Endothelial cell of umbilical vein (primary cell): ENCODE measurements at regions not wholly inside any gene's neighbourhood (a gene's known extent, or its start where the extent isn't known, plus 50 kb on each side); places are given as distances from the start of the nearest gene placed in this dataset.

Experiments
- BruUV-seq: library from RNA; stranded (reverse); fragments of 400-500 nt; replicated peaks from 2 replicates; lab custom pipeline; 2021; lab: Mats Ljungman, UMichigan
- CTCF ChIA-PET: fragments of 300-600, 350-600 bp; sonication (Branson Sonifier 250); formaldehyde crosslinking; loops from one replicate; lab custom pipeline; 2021; ENCODE audit warnings: antibody characterized with exemption, inconsistent platforms; lab: Charles Lee
- POLR2A ChIA-PET: fragments of 300-600, 350-600 bp; sonication (Branson Sonifier 250); formaldehyde crosslinking; loops from one replicate; lab custom pipeline; 2021; ENCODE audit warnings: antibody characterized with exemption, inconsistent platforms; lab: Charles Lee
- DNase-seq: peaks from one replicate; pipeline ENCODE4 v3.0.0-alpha.2; 2011; ENCODE audit warnings: low read depth, low spot score
- FAIRE-seq: peaks from 2 replicates; lab custom pipeline; 2011; peaks lifted over from hg19 to GRCh38; lab: Jason Lieb, UNC
- H2AFZ ChIP-seq: 2 replicates; pipeline ENCODE4 v1.6.0; 2012; ENCODE audit warnings: low read depth, low read length, control low read depth, inconsistent platforms
- H3K27ac ChIP-seq: 2 replicates; pipeline ENCODE4 v1.5.1; 2011; ENCODE audit warnings: low read depth, mild to moderate bottlenecking, control low read depth, low read length, moderate library complexity; ENCODE audit not compliant: insufficient read depth
- H3K27me3 ChIP-seq, 2 experiments: 2 replicates each; pipeline versions ENCODE4 v1.6.0 to v1.6.1; 2011; ENCODE audit warnings: low read length in 2 of 2, mixed read lengths in 1 of 2; ENCODE audit not compliant: control insufficient read depth in 2 of 2, insufficient read depth in 2 of 2
- H3K36me3 ChIP-seq, 2 experiments: 2 replicates in 1 of 2; 3 replicates in 1 of 2; pipeline ENCODE4 v1.5.1; 2011; ENCODE audit warnings: low read length in 2 of 2, mild to moderate bottlenecking in 1 of 2, moderate library complexity in 1 of 2; ENCODE audit not compliant: control insufficient read depth in 2 of 2, insufficient read depth in 2 of 2; ENCODE audit errors: extremely low read depth in 1 of 2
- H3K4me1 ChIP-seq: 3 replicates; pipeline ENCODE4 v1.5.1; 2011; ENCODE audit warnings: mild to moderate bottlenecking, low read length; ENCODE audit not compliant: control insufficient read depth, insufficient read depth; ENCODE audit errors: extremely low read depth
- H3K4me2 ChIP-seq: 2 replicates; pipeline ENCODE4 v1.6.1; 2011; ENCODE audit warnings: low read length, control low read depth, mixed read lengths; ENCODE audit not compliant: insufficient read depth
- H3K4me3 ChIP-seq, 3 experiments: fragments of 200-600 bp in 1 of 3; sonication (generic), shearing (Covaris generic) in 1 of 3; replicated peaks in 1 of 3; 2 replicates each; pipeline ENCODE4 v1.5.1; 2011 to 2016; ENCODE audit warnings: control low read depth in 3 of 3, low read length in 3 of 3, mild to moderate bottlenecking in 2 of 3, inconsistent platforms in 1 of 3, low read depth in 1 of 3, moderate library complexity in 1 of 3; ENCODE audit not compliant: insufficient read depth in 1 of 3
- H3K79me2 ChIP-seq: 2 replicates; pipeline ENCODE4 v1.6.0; 2012; ENCODE audit warnings: low read length, inconsistent platforms; ENCODE audit not compliant: control insufficient read depth, insufficient read depth
- H3K9ac ChIP-seq: replicated peaks from 2 replicates; pipeline ENCODE3; 2011; ENCODE audit warnings: low read length, control low read depth; ENCODE audit not compliant: insufficient read depth; ENCODE audit errors: extremely low read depth
- H3K9me1 ChIP-seq: replicated peaks from 3 replicates; pipeline ENCODE4 v1.6.0; 2011; ENCODE audit warnings: mild to moderate bottlenecking, low read length; ENCODE audit not compliant: control insufficient read depth, insufficient read depth; ENCODE audit errors: extremely low read depth
- H3K9me3 ChIP-seq: replicated peaks from 2 replicates; pipeline ENCODE4 v1.5.1; 2012; ENCODE audit warnings: low read length, inconsistent platforms; ENCODE audit not compliant: control insufficient read depth, insufficient read depth
- H4K20me1 ChIP-seq: replicated peaks from 2 replicates; pipeline ENCODE3; 2011; ENCODE audit warnings: mild to moderate bottlenecking, low read length; ENCODE audit not compliant: control insufficient read depth, insufficient read depth; ENCODE audit errors: extremely low read depth
- CTCF ChIP-seq, 2 donors: IDR thresholded peaks; 1 replicate in 1 of 2; 2 replicates in 1 of 2; pipeline ENCODE4 v1.5.1; 2011; ENCODE audit warnings: low read length in 2 of 2, mild to moderate bottlenecking in 2 of 2, moderate library complexity in 2 of 2, control low read depth in 1 of 2, inconsistent platforms in 1 of 2, low read depth in 1 of 2; ENCODE audit not compliant: insufficient read depth in 1 of 2; ENCODE audit errors: extremely low read depth in 1 of 2
- EZH2 ChIP-seq: IDR thresholded peaks from 2 replicates; pipeline ENCODE4 v1.6.1; 2012; ENCODE audit warnings: borderline replicate concordance, low read depth, mild to moderate bottlenecking, moderate library complexity, low read length, inconsistent platforms; ENCODE audit not compliant: severe bottlenecking
- FOS ChIP-seq: IDR thresholded peaks from 2 replicates; pipeline ENCODE4 v1.6.1; 2011; ENCODE audit warnings: mild to moderate bottlenecking, low read length, moderate library complexity, borderline replicate concordance; ENCODE audit not compliant: insufficient read depth
- GATA2 ChIP-seq: IDR thresholded peaks from 2 replicates; pipeline ENCODE4 v1.7.0; 2011; ENCODE audit warnings: low read depth, mild to moderate bottlenecking, moderate library complexity, mixed read lengths, low read length; ENCODE audit not compliant: insufficient read length, insufficient read depth
- JUN ChIP-seq: IDR thresholded peaks from 2 replicates; pipeline ENCODE4 v1.6.1; 2011; ENCODE audit warnings: borderline replicate concordance, low read depth; ENCODE audit not compliant: insufficient read length, insufficient read depth
- MYC ChIP-seq: IDR thresholded peaks from one replicate; pipeline ENCODE4 v1.6.1; 2011; ENCODE audit warnings: mild to moderate bottlenecking, low read depth, low read length
- POLR2A ChIP-seq: IDR thresholded peaks from 2 replicates; pipeline ENCODE4 v1.6.1; 2012; ENCODE audit warnings: low read depth, mild to moderate bottlenecking, control low read depth, low read length
- POLR2AphosphoS5 ChIP-seq: IDR thresholded peaks from 2 replicates; pipeline ENCODE4 v1.6.1; 2012; ENCODE audit warnings: low read depth, mild to moderate bottlenecking, control low read depth, low read length, moderate library complexity; ENCODE audit not compliant: insufficient read depth
- dilution Hi-C: fragments of 300-500 bp; cut with MboI; formaldehyde crosslinking; loops from one replicate; pipeline ENCODE4 v1.15.0; 2019; ENCODE audit warnings: low sequenced_read_pairs; ENCODE audit not compliant: extremely low pct_ligation_motif_present
- intact Hi-C: fragments of 100-400 bp; cut with micrococcal nuclease; formaldehyde crosslinking; loops from one replicate; pipeline ENCODE4 v1.10.0; 2022
- TF ChIP-seq, protein P1 (sequence below): IDR thresholded peaks from 2 replicates; pipeline ENCODE4 v1.6.1; 2011; ENCODE audit not compliant: insufficient read depth, insufficient read length

DNA sequence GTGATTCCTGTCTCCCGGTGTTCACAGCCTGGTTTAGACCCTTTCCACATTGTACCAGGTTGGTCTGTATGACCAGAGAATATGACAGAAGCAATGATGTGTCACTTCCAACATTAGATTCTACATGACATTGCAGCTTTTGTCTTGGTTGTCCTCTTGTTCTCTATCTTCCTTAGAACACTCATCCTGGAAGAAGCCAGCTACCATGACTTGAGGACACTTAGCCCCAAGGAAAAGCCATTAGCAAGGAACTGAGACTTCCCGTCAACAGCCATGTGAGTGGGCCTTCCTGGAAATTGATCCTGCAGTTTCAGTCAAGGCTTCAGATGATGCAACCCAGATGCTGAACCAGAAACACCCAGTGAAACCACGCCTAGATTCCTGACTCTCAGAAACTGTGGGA is 143.3 kb downstream of the MREG start:
- no peaks in the 10 kb centered on the region for H3K9me3 ChIP-seq
- ChIA-PET POLR2A (no interaction called here), CTCF (interaction anchor here (2.8 kb wide), 1 partner anchor 11 kb away, joined by 11 read pairs; no protein-coding TSS in a partner anchor)
- BruUV-seq = no TSS peak
- H3K79me2 ChIP-seq = no peaks in the 10 kb centered on the region
- no peak for FAIRE-seq
- TF ChIP-seq, protein P1, sequence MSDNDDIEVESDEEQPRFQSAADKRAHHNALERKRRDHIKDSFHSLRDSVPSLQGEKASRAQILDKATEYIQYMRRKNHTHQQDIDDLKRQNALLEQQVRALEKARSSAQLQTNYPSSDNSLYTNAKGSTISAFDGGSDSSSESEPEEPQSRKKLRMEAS = no peak
- TF ChIP-seq CTCF (IDR thresholded peaks at IDR 0.05; ENCODE audit: extremely low read depth in 1 of 2, insufficient read depth in 1 of 2, low read depth in 1 of 2, low read length in 2 of 2) = no peak
- no peak for TF ChIP-seq GATA2
- TF ChIP-seq MYC = no peak
- no peak for TF ChIP-seq POLR2AphosphoS5
- no peak for TF ChIP-seq FOS
- TF ChIP-seq EZH2 = no peak
- TF ChIP-seq JUN = no peak
- no peak for TF ChIP-seq POLR2A
- no peak overlapping the region for H3K9ac ChIP-seq
- intact Hi-C loops = no loop called here
- H2AFZ ChIP-seq = no peak overlapping the region
- no peak overlapping the region for H3K27ac ChIP-seq
- dilution Hi-C loops = no loop called here
- no peaks in the 10 kb centered on the region for H3K9me1 ChIP-seq
- no peaks in the 10 kb centered on the region for H3K36me3 ChIP-seq
- H4K20me1 ChIP-seq = no peaks in the 10 kb centered on the region
- no peak for DNase-seq
- peaks cover 5% of the 10 kb centered on the region for H3K4me1 ChIP-seq
- no peak overlapping the region for H3K4me2 ChIP-seq
- no peaks in the 10 kb centered on the region for H3K27me3 ChIP-seq
- no peak overlapping the region for H3K4me3 ChIP-seq
